PC-9 (cell line): ENCODE measurements at regions not wholly inside any gene's neighbourhood (a gene's known extent, or its start where the extent isn't known, plus 50 kb on each side); places are given as distances from the start of the nearest gene placed in this dataset.

Experiments
- BruUV-seq: library from RNA; stranded (reverse); fragments of 400-500 nt; replicated peaks from 2 replicates; lab custom pipeline; 2021; lab: Mats Ljungman, UMichigan
- CTCF ChIA-PET: fragments of 300-600 bp; sonication (Branson Sonifier 250); formaldehyde crosslinking; loops from one replicate; lab custom pipeline; 2022; ENCODE audit warnings: antibody characterized with exemption; lab: Charles Lee
- POLR2A ChIA-PET: fragments of 300-600 bp; sonication (Branson Sonifier 250); formaldehyde crosslinking; loops from one replicate; lab custom pipeline; 2022; ENCODE audit warnings: antibody characterized with exemption; ENCODE audit not compliant: unreplicated experiment; lab: Charles Lee
- DNase-seq, 2 experiments: peaks; one replicate each; pipeline versions ENCODE4 v3.0.0 to v3.0.0-alpha.2; 2015 to 2022; ENCODE audit warnings: mixed read lengths in 1 of 2
- H2AFZ ChIP-seq: fragments of 200-600 bp; sonication (generic); 2 replicates; pipeline ENCODE4 v1.8.1; 2017; ENCODE audit warnings: antibody characterized with exemption
- H3F3A ChIP-seq: fragments of 200-600 bp; sonication (generic); 2 replicates; pipeline ENCODE4 v1.8.1; 2017; ENCODE audit warnings: antibody characterized with exemption, mild to moderate bottlenecking, low read depth; ENCODE audit not compliant: insufficient read depth
- H3K27ac ChIP-seq: fragments of 200-600 bp; sonication (generic); 2 replicates; pipeline ENCODE4 v1.6.1; 2016; ENCODE audit warnings: mixed run types
- H3K27me3 ChIP-seq: fragments of 200-600 bp; sonication (generic); 2 replicates; pipeline ENCODE4 v1.6.1; 2016; ENCODE audit warnings: low read depth, mixed run types; ENCODE audit not compliant: insufficient read depth
- H3K36me3 ChIP-seq: fragments of 200-600 bp; sonication (generic); 2 replicates; pipeline ENCODE4 v1.6.1; 2016; ENCODE audit warnings: low read depth, mixed run types
- H3K4me1 ChIP-seq: fragments of 200-600 bp; sonication (generic); replicated peaks from 2 replicates; pipeline ENCODE4 v1.6.1; 2016; ENCODE audit warnings: mixed run types; ENCODE audit not compliant: insufficient read depth
- H3K4me2 ChIP-seq: fragments of 200-600 bp; sonication (generic); 2 replicates; pipeline ENCODE4 v1.6.1; 2017; ENCODE audit warnings: mixed run types
- H3K4me3 ChIP-seq: fragments of 200-600 bp; sonication (generic); 2 replicates; pipeline ENCODE4 v1.6.1; 2016; ENCODE audit warnings: mixed run types
- H3K79me2 ChIP-seq: fragments of 200-600 bp; sonication (generic); 2 replicates; pipeline ENCODE4 v1.6.1; 2017; ENCODE audit warnings: low read depth, mixed run types
- H3K9me2 ChIP-seq: fragments of 200-600 bp; sonication (generic); 2 replicates; pipeline ENCODE4 v1.8.1; 2017; ENCODE audit warnings: mild to moderate bottlenecking; ENCODE audit not compliant: insufficient read depth
- H3K9me3 ChIP-seq: fragments of 200-600 bp; sonication (generic); 2 replicates; pipeline ENCODE4 v1.8.1; 2016; ENCODE audit warnings: low read depth; ENCODE audit not compliant: insufficient read depth
- H4K20me1 ChIP-seq: fragments of 200-600 bp; sonication (generic); 2 replicates; pipeline ENCODE4 v1.8.1; 2017; ENCODE audit not compliant: insufficient read depth
- CTCF ChIP-seq: fragments of 200-600 bp; sonication (generic); conservative IDR thresholded peaks from 2 replicates; pipeline ENCODE4 v1.6.1; 2017; ENCODE audit warnings: mixed run types, antibody characterized with exemption, mild to moderate bottlenecking, moderate library complexity
- EZH2 ChIP-seq: fragments of 200-600 bp; sonication (generic); IDR thresholded peaks from 2 replicates; pipeline ENCODE4 v1.8.0; 2017; ENCODE audit warnings: antibody characterized with exemption, low read depth
- intact Hi-C: fragments of 100-400 bp; cut with micrococcal nuclease; formaldehyde crosslinking; loops from one replicate; pipeline ENCODE4 v1.10.0; 2022; ENCODE audit not compliant: unreplicated experiment

DNA sequence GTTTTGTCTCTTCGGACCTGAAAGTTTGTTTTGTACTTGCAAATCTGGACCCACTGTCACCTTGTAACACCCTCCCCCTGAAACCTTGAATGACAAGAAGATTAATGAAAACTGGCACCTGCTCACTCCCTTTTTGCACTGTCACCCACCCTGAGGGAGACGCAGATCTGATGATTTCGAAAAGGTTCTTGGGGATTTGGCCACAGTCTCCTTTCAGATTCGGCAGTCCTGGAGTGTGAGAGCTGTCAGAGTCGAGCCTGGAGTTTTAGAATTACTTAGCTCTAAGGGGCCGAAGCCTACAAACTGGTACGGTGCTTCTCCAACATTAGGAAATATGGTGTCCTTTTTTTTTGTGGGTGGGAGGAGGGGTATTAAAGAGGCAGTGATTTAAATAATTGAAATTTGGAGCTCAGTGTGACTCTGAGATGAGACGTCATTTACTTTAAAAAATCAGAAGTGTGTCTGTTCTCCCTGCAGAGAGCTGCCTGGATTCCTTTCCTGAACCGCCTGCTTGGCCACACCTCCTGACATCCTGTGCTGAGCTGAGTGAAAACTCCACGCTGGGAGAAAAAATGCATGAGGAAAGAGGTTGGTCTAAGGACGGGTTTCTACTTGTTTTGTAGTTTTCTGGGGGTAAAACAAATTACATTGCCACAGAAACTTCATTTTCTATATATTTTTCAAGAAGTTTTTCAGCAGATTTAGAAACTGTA lies 447.0 kb upstream of the CDH4 start:
- no peak for TF ChIP-seq CTCF
- TF ChIP-seq EZH2, result no peak
- Histone ChIP-seq H3K27ac (no peak overlapping the region), H3K4me3 (no peak overlapping the region), H3K4me2 (no peak overlapping the region), H3K9me2 (no peaks in the 10 kb centered on the region), H4K20me1 (no peaks in the 10 kb centered on the region), H3K27me3 (peaks cover 57% of the 10 kb centered on the region), H3K36me3 (no peaks in the 10 kb centered on the region), H3K4me1 (no peaks in the 10 kb centered on the region), H3F3A (no peaks in the 10 kb centered on the region), H2AFZ (no peak overlapping the region), H3K9me3 (no peaks in the 10 kb centered on the region), H3K79me2 (no peaks in the 10 kb centered on the region)
- intact Hi-C loops, result no loop called here
- DNase-seq, result no peak
- POLR2A ChIA-PET, result no interaction called here
- CTCF ChIA-PET, result no interaction called here
- BruUV-seq, result no TSS peak

DNA sequence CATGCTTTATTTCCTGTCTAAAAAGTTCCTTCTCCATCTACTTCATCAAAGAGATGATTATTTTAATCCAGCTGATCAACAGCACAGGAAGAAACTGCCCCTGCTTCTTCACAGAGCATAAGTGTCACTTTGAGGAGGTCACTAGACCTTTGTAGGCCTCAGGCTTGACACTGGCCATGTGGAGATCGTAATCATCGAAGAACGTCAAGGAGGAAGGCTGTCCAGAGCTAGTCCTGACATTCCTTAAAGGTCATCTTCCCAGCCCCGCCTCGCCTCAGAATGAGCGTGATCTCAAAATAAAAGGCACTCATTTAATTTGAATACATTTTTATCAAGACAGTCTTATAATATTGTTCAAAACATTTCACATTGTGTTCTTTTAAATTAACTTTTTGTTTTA lies 445.7 kb upstream of the CDH4 start:
- Histone ChIP-seq H3K9me3 (no peaks in the 10 kb centered on the region), H3K4me3 (no peak overlapping the region), H3K79me2 (no peaks in the 10 kb centered on the region), H3K9me2 (no peaks in the 10 kb centered on the region), H2AFZ (no peak overlapping the region), H3K36me3 (no peaks in the 10 kb centered on the region), H3K27me3 (peaks cover 60% of the 10 kb centered on the region), H4K20me1 (no peaks in the 10 kb centered on the region), H3K4me1 (no peaks in the 10 kb centered on the region), H3K4me2 (no peak overlapping the region), H3K27ac (no peak overlapping the region), H3F3A (no peaks in the 10 kb centered on the region)
- ChIA-PET POLR2A (no interaction called here), CTCF (no interaction called here)
- no peak for DNase-seq
- no peak for TF ChIP-seq CTCF
- no TSS peak for BruUV-seq
- intact Hi-C loops, result no loop called here

DNA sequence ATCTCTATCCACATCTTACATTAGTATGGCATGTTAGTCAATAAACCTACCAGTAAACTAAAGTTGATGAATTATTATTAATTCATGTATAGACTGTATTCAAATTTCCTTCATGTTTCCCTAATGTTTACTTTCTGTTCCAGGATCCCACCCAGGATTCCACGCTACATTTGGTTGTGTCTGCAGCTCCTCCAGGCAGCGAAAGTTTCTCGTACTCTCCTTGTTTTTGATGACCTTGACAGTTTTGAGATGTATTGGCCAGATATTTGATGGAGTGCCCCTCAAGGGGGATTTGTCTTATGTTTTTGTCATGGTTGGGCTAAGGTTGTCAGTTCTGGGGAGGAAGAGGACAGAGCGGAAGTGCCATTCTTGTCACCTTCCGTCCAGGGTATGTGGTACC lies 445.2 kb upstream of the CDH4 start:
- H3K4me1 ChIP-seq, result no peaks in the 10 kb centered on the region
- H2AFZ ChIP-seq, result no peak overlapping the region
- no peak overlapping the region for H3K27ac ChIP-seq
- DNase-seq, result no peak
- POLR2A ChIA-PET, result no interaction called here
- BruUV-seq, result no TSS peak
- H3K9me3 ChIP-seq, result no peaks in the 10 kb centered on the region
- H3K27me3 ChIP-seq, result peaks cover 63% of the 10 kb centered on the region
- no peaks in the 10 kb centered on the region for H4K20me1 ChIP-seq
- no peaks in the 10 kb centered on the region for H3F3A ChIP-seq
- H3K4me2 ChIP-seq, result no peak overlapping the region
- no peaks in the 10 kb centered on the region for H3K36me3 ChIP-seq
- H3K9me2 ChIP-seq, result no peaks in the 10 kb centered on the region
- intact Hi-C loops, result no loop called here
- CTCF ChIA-PET, result no interaction called here
- H3K79me2 ChIP-seq, result no peaks in the 10 kb centered on the region
- TF ChIP-seq CTCF, result no peak
- TF ChIP-seq EZH2, result no peak
- H3K4me3 ChIP-seq, result no peak overlapping the region
